Lower lobe of right lung (tissue), 2 donors: ENCODE measurements at regions not wholly inside any gene's neighbourhood (a gene's known extent, or its start where the extent isn't known, plus 50 kb on each side); places are given as distances from the start of the nearest gene placed in this dataset.
A peak's percentile ranks its signal among the peaks of the same experiment; 100 is the strongest.

Experiments used
- ATAC-seq, 2 donors: fragments of 200-7000 bp; cut with Tn5 transposase; one replicate each; pipeline ENCODE4 v1.9.1; 2020 to 2022; ENCODE audit warnings: mild to moderate bottlenecking in 2 of 2, moderate library complexity in 2 of 2
- DNase-seq: peaks from one replicate; pipeline ENCODE4 v3.0.0-alpha.2; 2020
- H3K27ac ChIP-seq: fragments of 200-600 bp; one replicate; pipeline ENCODE4 v1.8.0; 2022
- H3K27me3 ChIP-seq: fragments of 200-600 bp; one replicate; pipeline ENCODE4 v1.8.0; 2022; ENCODE audit warnings: low read depth
- H3K36me3 ChIP-seq: fragments of 200-600 bp; one replicate; pipeline ENCODE4 v1.8.0; 2022; ENCODE audit warnings: mild to moderate bottlenecking
- H3K4me1 ChIP-seq: fragments of 200-600 bp; one replicate; pipeline ENCODE4 v1.8.0; 2022
- H3K4me3 ChIP-seq: fragments of 200-600 bp; one replicate; pipeline ENCODE4 v1.8.0; 2022; ENCODE audit warnings: mild to moderate bottlenecking
- H3K9me3 ChIP-seq: fragments of 200-600 bp; one replicate; pipeline ENCODE4 v1.8.0; 2022
- intact Hi-C: fragments of 100-400 bp; cut with DNase I; formaldehyde crosslinking; loops from one replicate; pipeline ENCODE4 v1.11.0; 2022
- TF ChIP-seq, protein P1 (sequence below): fragments of 200-600 bp; IDR thresholded peaks from one replicate; pipeline ENCODE4 v1.8.0; 2022; ENCODE audit warnings: antibody characterized with exemption, mild to moderate bottlenecking
- donor health status: DM: no; HTN: yes; CAD: no; lungs with severe emphysema.

DNA sequence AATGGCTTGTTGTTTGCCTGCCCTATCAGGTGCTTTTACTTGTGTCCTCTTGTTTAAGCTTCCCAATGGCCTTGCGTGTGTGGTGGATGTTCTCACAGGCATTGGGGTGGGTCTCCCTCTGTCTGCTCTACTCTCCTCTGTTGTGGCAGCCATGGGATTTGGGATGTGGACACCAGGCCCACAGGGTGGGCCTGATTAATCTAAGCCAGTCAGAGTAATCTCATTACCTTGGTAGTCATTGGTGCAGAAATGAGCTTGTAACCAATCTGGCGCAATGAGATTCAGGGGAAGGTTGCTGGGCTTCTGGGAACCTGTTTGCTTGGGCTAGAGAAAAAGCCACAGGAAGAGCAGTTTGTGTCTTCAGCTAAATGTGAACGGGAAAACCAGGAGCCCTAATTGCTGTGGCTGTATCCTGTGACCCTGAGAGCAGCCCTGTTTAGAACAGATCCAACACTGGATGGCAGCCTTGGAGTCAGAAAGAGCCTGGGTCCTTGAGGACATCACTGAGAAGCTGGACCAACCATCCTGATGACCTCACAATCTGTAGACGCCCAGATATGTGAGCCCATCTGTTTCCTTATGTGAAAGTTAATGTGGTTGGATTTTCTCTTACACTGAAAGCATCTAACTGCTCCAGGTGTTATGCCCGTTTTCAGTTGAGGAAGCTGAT is 157.3 kb upstream of the UBE2E1 start:
- H3K27ac ChIP-seq: no peak overlapping the region
- ATAC-seq (no peak), DNase-seq (no peak)
- no peak overlapping the region for H3K4me3 ChIP-seq
- TF ChIP-seq, protein P1, sequence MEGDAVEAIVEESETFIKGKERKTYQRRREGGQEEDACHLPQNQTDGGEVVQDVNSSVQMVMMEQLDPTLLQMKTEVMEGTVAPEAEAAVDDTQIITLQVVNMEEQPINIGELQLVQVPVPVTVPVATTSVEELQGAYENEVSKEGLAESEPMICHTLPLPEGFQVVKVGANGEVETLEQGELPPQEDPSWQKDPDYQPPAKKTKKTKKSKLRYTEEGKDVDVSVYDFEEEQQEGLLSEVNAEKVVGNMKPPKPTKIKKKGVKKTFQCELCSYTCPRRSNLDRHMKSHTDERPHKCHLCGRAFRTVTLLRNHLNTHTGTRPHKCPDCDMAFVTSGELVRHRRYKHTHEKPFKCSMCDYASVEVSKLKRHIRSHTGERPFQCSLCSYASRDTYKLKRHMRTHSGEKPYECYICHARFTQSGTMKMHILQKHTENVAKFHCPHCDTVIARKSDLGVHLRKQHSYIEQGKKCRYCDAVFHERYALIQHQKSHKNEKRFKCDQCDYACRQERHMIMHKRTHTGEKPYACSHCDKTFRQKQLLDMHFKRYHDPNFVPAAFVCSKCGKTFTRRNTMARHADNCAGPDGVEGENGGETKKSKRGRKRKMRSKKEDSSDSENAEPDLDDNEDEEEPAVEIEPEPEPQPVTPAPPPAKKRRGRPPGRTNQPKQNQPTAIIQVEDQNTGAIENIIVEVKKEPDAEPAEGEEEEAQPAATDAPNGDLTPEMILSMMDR: no peak
- H3K9me3 ChIP-seq: no peaks in the 10 kb centered on the region
- no peaks in the 10 kb centered on the region for H3K27me3 ChIP-seq
- intact Hi-C loops: no loop called here
- H3K4me1 ChIP-seq: peaks cover 5% of the 10 kb centered on the region
- H3K36me3 ChIP-seq: no peaks in the 10 kb centered on the region

DNA sequence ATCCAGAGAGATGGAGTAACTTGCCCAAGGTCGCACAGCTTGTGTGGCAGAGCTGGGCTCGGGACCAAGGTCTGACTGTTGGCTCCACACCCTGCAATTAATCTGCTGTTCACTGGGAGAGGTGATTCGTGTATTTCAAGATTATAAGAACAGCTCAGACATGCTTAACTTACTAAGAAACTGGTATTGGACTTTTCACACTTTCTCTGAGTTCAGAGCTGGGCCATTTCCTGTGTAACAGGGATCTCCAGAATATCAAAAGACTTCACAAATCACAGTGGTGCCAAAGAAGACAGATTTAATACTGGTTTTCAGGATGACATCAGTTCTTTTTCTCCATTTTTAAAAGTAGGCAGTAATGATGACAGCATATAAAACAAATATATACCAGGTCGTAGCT is 156.8 kb upstream of the UBE2E1 start:
- peaks cover 5% of the 10 kb centered on the region for H3K4me1 ChIP-seq
- DNase-seq (no peak), ATAC-seq (no peak)
- no peak overlapping the region for H3K27ac ChIP-seq
- TF ChIP-seq, protein P1: no peak
- no peaks in the 10 kb centered on the region for H3K36me3 ChIP-seq
- no peaks in the 10 kb centered on the region for H3K27me3 ChIP-seq
- intact Hi-C loops: no loop called here
- H3K9me3 ChIP-seq: no peaks in the 10 kb centered on the region
- no peak overlapping the region for H3K4me3 ChIP-seq

DNA sequence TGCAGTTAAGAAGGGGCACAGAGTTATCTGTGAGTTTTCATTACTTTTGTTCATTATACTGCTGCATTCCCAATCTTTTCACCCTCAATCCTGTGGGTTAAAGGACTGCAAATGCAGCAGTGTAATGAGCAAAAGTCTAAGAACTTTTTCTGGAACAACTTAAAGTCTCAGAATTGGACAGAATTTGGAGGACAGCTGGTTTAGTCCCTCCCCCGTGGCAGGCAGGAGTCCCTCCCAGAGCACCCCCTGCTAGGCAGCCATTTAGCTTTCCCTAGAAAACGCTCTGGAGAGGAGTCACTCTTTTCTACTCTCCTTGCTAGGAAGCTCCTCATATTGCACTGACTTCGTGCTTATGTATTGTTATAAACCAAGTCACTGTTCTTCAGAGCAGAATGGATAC is 156.3 kb upstream of the UBE2E1 start:
- no peaks in the 10 kb centered on the region for H3K9me3 ChIP-seq
- no peak for ATAC-seq
- no peak overlapping the region for H3K4me3 ChIP-seq
- DNase-seq: no peak
- peaks cover 5% of the 10 kb centered on the region for H3K4me1 ChIP-seq
- no peaks in the 10 kb centered on the region for H3K27me3 ChIP-seq
- H3K36me3 ChIP-seq: no peaks in the 10 kb centered on the region
- TF ChIP-seq, protein P1: no peak
- intact Hi-C loops: no loop called here
- H3K27ac ChIP-seq: no peak overlapping the region

DNA sequence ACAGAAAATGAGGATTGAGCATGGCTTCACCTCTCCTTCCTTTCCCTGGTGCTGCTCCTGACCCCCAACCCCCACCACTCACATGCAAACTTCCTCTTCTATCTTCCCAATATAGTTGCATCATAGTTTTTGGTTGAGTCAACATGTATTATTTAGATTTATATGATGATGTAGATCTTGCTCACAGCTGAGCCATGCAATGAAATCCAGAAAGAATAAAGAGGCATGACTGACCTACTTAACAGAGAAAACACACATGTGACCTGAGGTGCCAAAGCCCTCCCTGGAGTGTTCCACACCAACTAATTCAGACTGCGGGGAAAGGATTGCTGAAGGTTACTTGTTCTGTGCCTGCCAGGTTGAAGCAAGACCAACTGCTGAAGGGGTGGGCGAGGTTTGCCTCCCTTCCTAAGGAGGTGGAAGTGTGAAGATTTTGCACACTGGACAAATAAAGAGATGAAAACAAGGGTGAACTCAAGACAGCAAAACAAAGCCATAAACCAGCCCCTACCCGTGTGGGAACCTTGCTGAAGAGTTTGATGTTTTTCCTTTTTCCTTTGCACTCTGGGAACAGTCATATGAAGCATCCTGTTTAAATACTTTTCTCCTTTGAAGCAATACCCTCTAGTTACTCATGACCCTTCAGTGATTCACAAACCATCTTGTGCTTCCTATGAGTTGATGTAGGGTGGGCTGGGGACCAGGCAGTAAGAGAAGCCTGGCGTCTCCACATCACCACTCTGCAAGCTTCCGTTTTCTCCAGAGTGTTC is 155.2 kb upstream of the UBE2E1 start:
- no peak for DNase-seq
- Histone ChIP-seq H3K27me3 (no peaks in the 10 kb centered on the region), H3K27ac (no peak overlapping the region), H3K9me3 (no peaks in the 10 kb centered on the region), H3K4me1 (peaks cover 5% of the 10 kb centered on the region), H3K4me3 (no peak overlapping the region), H3K36me3 (no peaks in the 10 kb centered on the region)
- TF ChIP-seq, protein P1: no peak
- intact Hi-C loops: no loop called here
- ATAC-seq: peak in 1 of 2 donors; percentile 19

DNA sequence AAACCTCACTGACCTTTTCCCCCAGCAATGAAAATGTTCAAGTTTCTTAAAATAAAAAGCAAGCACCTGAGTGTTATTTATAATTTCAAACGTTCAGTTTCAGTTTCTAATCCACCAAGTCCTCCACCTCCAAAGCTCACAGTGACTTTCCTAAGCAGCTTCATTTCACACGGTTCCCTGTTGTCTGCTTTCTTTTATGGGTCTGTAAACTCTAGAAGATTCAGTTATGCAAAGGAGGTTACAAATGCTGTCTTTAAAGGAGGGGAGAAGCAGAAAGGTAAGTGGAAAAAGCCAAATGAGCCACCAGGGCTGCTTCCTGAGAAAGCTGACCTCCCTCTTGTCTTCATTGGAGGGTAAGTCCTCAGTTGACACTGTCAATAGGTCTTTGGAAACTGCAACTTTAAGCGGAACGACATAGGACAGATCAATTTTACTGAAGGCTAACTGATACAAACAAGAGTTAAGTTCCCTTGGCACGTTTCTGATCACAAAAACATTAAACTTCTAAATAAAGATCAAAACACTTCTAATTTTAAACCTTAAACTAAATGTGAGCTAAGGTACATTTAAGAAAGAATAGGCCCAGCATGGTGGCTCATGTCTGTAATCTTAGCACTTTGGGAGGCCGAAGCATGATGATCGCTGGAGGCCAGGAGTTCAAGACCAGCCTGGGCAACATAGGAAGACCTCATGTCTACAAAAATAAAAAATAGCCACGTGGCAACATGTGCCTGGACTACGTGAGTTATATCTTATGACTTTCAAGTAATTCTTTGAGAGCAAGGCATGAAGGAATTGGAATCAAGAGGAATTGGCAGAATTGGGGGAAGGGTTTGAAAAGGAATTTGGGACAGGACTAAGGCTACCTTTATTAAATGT is 151.9 kb upstream of the UBE2E1 start:
- no peaks in the 10 kb centered on the region for H3K27me3 ChIP-seq
- no peak overlapping the region for H3K4me3 ChIP-seq
- peaks cover 5% of the 10 kb centered on the region for H3K4me1 ChIP-seq
- H3K36me3 ChIP-seq: no peaks in the 10 kb centered on the region
- no peak for ATAC-seq
- intact Hi-C loops: no loop called here
- TF ChIP-seq, protein P1: no peak
- no peak for DNase-seq
- H3K27ac ChIP-seq: no peak overlapping the region
- H3K9me3 ChIP-seq: no peaks in the 10 kb centered on the region
